Activated B cell treated with CpG ODN at 0.5 μM for 24 hours (primary cell): ENCODE measurements at regions not wholly inside any gene's neighbourhood (a gene's known extent, or its start where the extent isn't known, plus 50 kb on each side); places are given as distances from the start of the nearest gene placed in this dataset.

Experiments used
- ATAC-seq: fragments of 200-7000 bp; cut with Tn5 transposase; one replicate; pipeline ENCODE4 v1.10.0; 2021; ENCODE audit warnings: low read depth, mild to moderate bottlenecking, moderate library complexity
- CTCF ChIA-PET: fragments of 350-600 bp; sonication (Branson Sonifier 250); formaldehyde crosslinking; loops from one replicate; lab custom pipeline; 2021; ENCODE audit warnings: antibody characterized with exemption; lab: Charles Lee
- POLR2A ChIA-PET: fragments of 350-600 bp; sonication (Branson Sonifier 250); formaldehyde crosslinking; loops from one replicate; lab custom pipeline; 2021; ENCODE audit warnings: antibody characterized with exemption; lab: Charles Lee
- DNase-seq: peaks from one replicate; pipeline ENCODE4 v3.0.0; 2022
- H3K27ac Mint-ChIP-seq: one replicate; pipeline ENCODE4 v1.8.0; 2020; ENCODE audit warnings: mixed read lengths
- H3K27me3 Mint-ChIP-seq: one replicate; pipeline ENCODE4 v1.8.0; 2021; ENCODE audit warnings: mixed read lengths
- H3K36me3 Mint-ChIP-seq: one replicate; pipeline ENCODE4 v1.8.0; 2021; ENCODE audit warnings: low read depth, mixed read lengths
- H3K4me1 Mint-ChIP-seq: one replicate; pipeline ENCODE4 v1.8.0; 2021; ENCODE audit warnings: mixed read lengths
- H3K4me3 Mint-ChIP-seq: one replicate; pipeline ENCODE4 v1.8.0; 2020; ENCODE audit warnings: mild to moderate bottlenecking, mixed read lengths
- H3K9me3 Mint-ChIP-seq: one replicate; pipeline ENCODE4 v1.8.0; 2020; ENCODE audit warnings: mixed read lengths
- intact Hi-C: fragments of 100-400 bp; cut with micrococcal nuclease; formaldehyde crosslinking; loops from one replicate; pipeline ENCODE4 v1.15.1; 2024
- TF ChIP-seq, protein P1 (sequence below): fragments of 200-600 bp; IDR thresholded peaks from one replicate; pipeline ENCODE4 v1.8.0; 2022; ENCODE audit warnings: antibody characterized with exemption, mild to moderate bottlenecking

- ChIA-PET CTCF (no interaction called here), POLR2A (no interaction called here)
- no peaks in the 10 kb centered on the region for H3K4me1 Mint-ChIP-seq
- TF ChIP-seq, protein P1, sequence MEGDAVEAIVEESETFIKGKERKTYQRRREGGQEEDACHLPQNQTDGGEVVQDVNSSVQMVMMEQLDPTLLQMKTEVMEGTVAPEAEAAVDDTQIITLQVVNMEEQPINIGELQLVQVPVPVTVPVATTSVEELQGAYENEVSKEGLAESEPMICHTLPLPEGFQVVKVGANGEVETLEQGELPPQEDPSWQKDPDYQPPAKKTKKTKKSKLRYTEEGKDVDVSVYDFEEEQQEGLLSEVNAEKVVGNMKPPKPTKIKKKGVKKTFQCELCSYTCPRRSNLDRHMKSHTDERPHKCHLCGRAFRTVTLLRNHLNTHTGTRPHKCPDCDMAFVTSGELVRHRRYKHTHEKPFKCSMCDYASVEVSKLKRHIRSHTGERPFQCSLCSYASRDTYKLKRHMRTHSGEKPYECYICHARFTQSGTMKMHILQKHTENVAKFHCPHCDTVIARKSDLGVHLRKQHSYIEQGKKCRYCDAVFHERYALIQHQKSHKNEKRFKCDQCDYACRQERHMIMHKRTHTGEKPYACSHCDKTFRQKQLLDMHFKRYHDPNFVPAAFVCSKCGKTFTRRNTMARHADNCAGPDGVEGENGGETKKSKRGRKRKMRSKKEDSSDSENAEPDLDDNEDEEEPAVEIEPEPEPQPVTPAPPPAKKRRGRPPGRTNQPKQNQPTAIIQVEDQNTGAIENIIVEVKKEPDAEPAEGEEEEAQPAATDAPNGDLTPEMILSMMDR, result no peak
- no peaks in the 10 kb centered on the region for H3K9me3 Mint-ChIP-seq
- ATAC-seq (no peak), DNase-seq (no peak)
- intact Hi-C loops, result no loop called here
- H3K4me3 Mint-ChIP-seq, result no peak overlapping the region
- no peaks in the 10 kb centered on the region for H3K36me3 Mint-ChIP-seq
- H3K27ac Mint-ChIP-seq, result no peak overlapping the region
- H3K27me3 Mint-ChIP-seq, result peaks cover 2% of the 10 kb centered on the region
Observed at GRCh38 chr5:107764976-107765804, 94.5 kb upstream of the EFNA5 start.

GRCh38 chr5:107764282-107764681 is 93.5 kb upstream of the EFNA5 start:
- no peak for ATAC-seq
- POLR2A ChIA-PET, result no interaction called here
- Mint-ChIP-seq H3K27ac (no peak overlapping the region), H3K36me3 (no peaks in the 10 kb centered on the region), H3K9me3 (no peaks in the 10 kb centered on the region), H3K4me3 (no peak overlapping the region), H3K27me3 (no peaks in the 10 kb centered on the region), H3K4me1 (no peaks in the 10 kb centered on the region)
- intact Hi-C loops, result no loop called here
- DNase-seq, result no peak
- TF ChIP-seq, protein P1, result no peak
- CTCF ChIA-PET, result no interaction called here

- CTCF ChIA-PET, result no interaction called here
- no peak overlapping the region for H3K27ac Mint-ChIP-seq
- H3K4me1 Mint-ChIP-seq, result no peaks in the 10 kb centered on the region
- no peak overlapping the region for H3K4me3 Mint-ChIP-seq
- no peaks in the 10 kb centered on the region for H3K36me3 Mint-ChIP-seq
- ATAC-seq (no peak), DNase-seq (no peak)
- TF ChIP-seq, protein P1, result no peak
- intact Hi-C loops, result no loop called here
- peaks cover 2% of the 10 kb centered on the region for H3K27me3 Mint-ChIP-seq
- POLR2A ChIA-PET, result no interaction called here
- H3K9me3 Mint-ChIP-seq, result no peaks in the 10 kb centered on the region
Observed at GRCh38 chr5:107753427-107753826, 82.7 kb upstream of the EFNA5 start.

- H3K4me1 Mint-ChIP-seq, result no peaks in the 10 kb centered on the region
- POLR2A ChIA-PET, result no interaction called here
- no peaks in the 10 kb centered on the region for H3K27me3 Mint-ChIP-seq
- no peak for DNase-seq
- H3K9me3 Mint-ChIP-seq, result no peaks in the 10 kb centered on the region
- no peak overlapping the region for H3K27ac Mint-ChIP-seq
- CTCF ChIA-PET, result no interaction called here
- H3K4me3 Mint-ChIP-seq, result no peak overlapping the region
- H3K36me3 Mint-ChIP-seq, result no peaks in the 10 kb centered on the region
- TF ChIP-seq, protein P1, result no peak
- intact Hi-C loops, result no loop called here
- no peak for ATAC-seq
Observed at GRCh38 chr5:107744418-107745330, 73.9 kb upstream of the EFNA5 start.

DNA sequence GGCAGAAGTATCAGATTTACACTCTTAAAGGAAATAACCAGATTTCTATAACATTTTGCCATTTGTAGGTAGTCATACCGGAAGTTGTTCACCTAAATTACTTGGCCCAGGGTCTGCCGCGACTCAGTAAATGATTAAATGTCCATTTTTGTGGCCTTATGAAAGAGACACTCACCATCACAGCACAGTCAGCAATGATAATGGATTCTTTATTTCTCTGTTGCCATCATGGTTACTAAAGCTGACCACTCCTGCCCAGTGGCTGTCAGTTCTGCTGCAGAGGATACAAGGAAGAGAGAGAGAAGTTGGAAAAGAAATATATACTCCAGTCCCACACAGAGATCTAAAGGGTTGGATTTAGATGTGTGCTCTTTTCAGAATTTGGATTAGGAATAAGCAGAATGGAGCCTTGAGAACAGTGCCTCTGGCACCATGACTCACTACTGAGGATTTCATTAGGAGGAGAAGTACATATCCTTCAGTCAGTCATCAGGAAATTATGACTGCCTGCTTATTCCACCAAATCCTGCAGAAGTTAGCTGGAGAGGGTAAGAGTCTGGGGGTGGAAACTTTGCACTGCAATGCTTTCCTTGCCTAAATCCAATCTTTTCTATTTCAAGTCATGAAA is 72.8 kb upstream of the EFNA5 start:
- intact Hi-C loops, result no loop called here
- CTCF ChIA-PET, result no interaction called here
- POLR2A ChIA-PET, result no interaction called here
- Mint-ChIP-seq H3K4me1 (no peaks in the 10 kb centered on the region), H3K36me3 (no peaks in the 10 kb centered on the region), H3K27ac (no peak overlapping the region), H3K27me3 (no peaks in the 10 kb centered on the region), H3K4me3 (no peak overlapping the region), H3K9me3 (no peaks in the 10 kb centered on the region)
- DNase-seq, result no peak
- ATAC-seq, result no peak
- TF ChIP-seq, protein P1, result no peak
